Hepatocyte (in vitro differentiated cells): ENCODE measurements at regions not wholly inside any gene's neighbourhood (a gene's known extent, or its start where the extent isn't known, plus 50 kb on each side); places are given as distances from the start of the nearest gene placed in this dataset.

Experiments used
- DNase-seq: peaks from one replicate; pipeline ENCODE4 v3.0.0-alpha.2; 2016; ENCODE audit warnings: low spot score
- H2AFZ ChIP-seq: fragments of 200-600 bp; sonication (generic); 2 replicates; pipeline ENCODE4 v1.6.0; 2016; ENCODE audit warnings: antibody characterized with exemption, mild to moderate bottlenecking
- H3K27ac ChIP-seq: fragments of 200-600 bp; sonication (generic); 2 replicates; pipeline ENCODE4 v1.5.1; 2016; ENCODE audit warnings: mild to moderate bottlenecking
- H3K27me3 ChIP-seq: fragments of 200-600 bp; sonication (generic); 2 replicates; pipeline ENCODE4 v1.6.1; 2016
- H3K36me3 ChIP-seq: fragments of 200-600 bp; sonication (generic); replicated peaks from 2 replicates; pipeline ENCODE4 v1.5.1; 2016; ENCODE audit warnings: low read depth; ENCODE audit not compliant: insufficient read depth
- H3K4me1 ChIP-seq: fragments of 200-600 bp; sonication (generic); 2 replicates; pipeline ENCODE4 v1.5.1; 2016; ENCODE audit warnings: mild to moderate bottlenecking, moderate library complexity; ENCODE audit not compliant: insufficient read depth
- H3K4me2 ChIP-seq: fragments of 200-600 bp; sonication (generic); 2 replicates; pipeline ENCODE4 v1.6.0; 2016
- H3K4me3 ChIP-seq: fragments of 200-600 bp; sonication (generic); 2 replicates; pipeline ENCODE4 v1.5.1; 2016; ENCODE audit warnings: mild to moderate bottlenecking
- H3K79me2 ChIP-seq: fragments of 200-600 bp; sonication (generic); 2 replicates; pipeline ENCODE4 v1.6.0; 2017; ENCODE audit warnings: mild to moderate bottlenecking
- H3K9me2 ChIP-seq: fragments of 200-600 bp; sonication (generic); replicated peaks from 2 replicates; pipeline ENCODE4 v1.6.0; 2017; ENCODE audit warnings: mild to moderate bottlenecking; ENCODE audit not compliant: insufficient read depth
- H3K9me3 ChIP-seq: fragments of 200-600 bp; sonication (generic); 2 replicates; pipeline ENCODE4 v1.5.1; 2016; ENCODE audit warnings: low read depth, mild to moderate bottlenecking
- H4K20me1 ChIP-seq: fragments of 200-600 bp; sonication (generic); 2 replicates; pipeline ENCODE4 v1.6.0; 2016; ENCODE audit warnings: mild to moderate bottlenecking; ENCODE audit not compliant: insufficient read depth, poor library complexity, severe bottlenecking
- CTCF ChIP-seq: fragments of 200-600 bp; sonication (generic); IDR thresholded peaks from 2 replicates; pipeline ENCODE4 v1.5.1; 2016; ENCODE audit warnings: antibody characterized with exemption, mild to moderate bottlenecking; ENCODE audit not compliant: poor library complexity
- EZH2 ChIP-seq: fragments of 200-600 bp; sonication (generic); IDR thresholded peaks from 2 replicates; pipeline ENCODE4 v1.6.1; 2016; ENCODE audit warnings: antibody characterized with exemption, mild to moderate bottlenecking, borderline replicate concordance
- EZH2phosphoT487 ChIP-seq: fragments of 200-600 bp; sonication (generic); IDR thresholded peaks from one replicate; pipeline ENCODE4 v1.6.1; 2018; ENCODE audit warnings: antibody characterized with exemption, mild to moderate bottlenecking, low read depth, moderate library complexity; ENCODE audit not compliant: unreplicated experiment, severe bottlenecking
- WGBS: methylation state at CpG from one replicate; pipeline ENCODE4 v1.1.6; 2016; ENCODE audit warnings: low lambda C conversion rate; ENCODE audit errors: missing lambda C conversion rate; 5-methylcytosine and 5-hydroxymethylcytosine counted together

- Histone ChIP-seq H3K9me2 (no peaks in the 10 kb centered on the region), H3K27ac (no peak overlapping the region), H3K4me3 (no peak overlapping the region), H3K79me2 (no peaks in the 10 kb centered on the region), H3K36me3 (no peaks in the 10 kb centered on the region), H4K20me1 (no peaks in the 10 kb centered on the region), H3K27me3 (no peaks in the 10 kb centered on the region), H3K4me2 (no peak overlapping the region), H2AFZ (no peak overlapping the region), H3K9me3 (no peaks in the 10 kb centered on the region), H3K4me1 (peaks cover 3% of the 10 kb centered on the region)
- no peak for DNase-seq
- no peak for TF ChIP-seq CTCF
- TF ChIP-seq EZH2phosphoT487, result no peak
- no peak for TF ChIP-seq EZH2
- WGBS, result 84% methylated on average over 1 of the region's 1 CpG
These were observed 624.3 kb upstream of the FANCL start for GRCh38 chr2:58865436-58865835.

GRCh38 chr2:58862244-58862643, 621.1 kb upstream of the FANCL start:
- H3K79me2 ChIP-seq, result no peaks in the 10 kb centered on the region
- TF ChIP-seq EZH2phosphoT487 (no peak), CTCF (no peak), EZH2 (no peak)
- no peaks in the 10 kb centered on the region for H3K36me3 ChIP-seq
- H3K27ac ChIP-seq, result no peak overlapping the region
- H4K20me1 ChIP-seq, result no peaks in the 10 kb centered on the region
- peaks cover 2% of the 10 kb centered on the region for H3K4me1 ChIP-seq
- H2AFZ ChIP-seq, result no peak overlapping the region
- WGBS, result 85% methylated on average over 3 of the region's 3 CpGs
- H3K9me3 ChIP-seq, result no peaks in the 10 kb centered on the region
- H3K4me3 ChIP-seq, result no peak overlapping the region
- H3K4me2 ChIP-seq, result no peak overlapping the region
- H3K27me3 ChIP-seq, result no peaks in the 10 kb centered on the region
- no peaks in the 10 kb centered on the region for H3K9me2 ChIP-seq
- DNase-seq, result no peak

GRCh38 chr2:58860586-58860985, 619.5 kb upstream of the FANCL start:
- no peaks in the 10 kb centered on the region for H3K9me2 ChIP-seq
- no peaks in the 10 kb centered on the region for H3K36me3 ChIP-seq
- H3K4me1 ChIP-seq, result no peaks in the 10 kb centered on the region
- no peaks in the 10 kb centered on the region for H3K79me2 ChIP-seq
- H3K4me2 ChIP-seq, result no peak overlapping the region
- 75% methylated on average over 1 of the region's 1 CpG for WGBS
- H2AFZ ChIP-seq, result no peak overlapping the region
- H3K9me3 ChIP-seq, result no peaks in the 10 kb centered on the region
- H3K4me3 ChIP-seq, result no peak overlapping the region
- H4K20me1 ChIP-seq, result no peaks in the 10 kb centered on the region
- DNase-seq, result no peak
- H3K27me3 ChIP-seq, result no peaks in the 10 kb centered on the region
- TF ChIP-seq CTCF (no peak), EZH2 (no peak), EZH2phosphoT487 (no peak)
- H3K27ac ChIP-seq, result no peak overlapping the region

GRCh38 chr2:58856100-58856499, 615.0 kb upstream of the FANCL start:
- Histone ChIP-seq H3K27ac (no peak overlapping the region), H3K27me3 (no peaks in the 10 kb centered on the region), H3K9me3 (no peaks in the 10 kb centered on the region), H2AFZ (no peak overlapping the region), H3K9me2 (no peaks in the 10 kb centered on the region), H3K4me3 (no peak overlapping the region), H3K4me2 (no peak overlapping the region), H3K36me3 (no peaks in the 10 kb centered on the region), H4K20me1 (no peaks in the 10 kb centered on the region), H3K4me1 (no peaks in the 10 kb centered on the region), H3K79me2 (no peaks in the 10 kb centered on the region)
- 71% methylated on average over 6 of the region's 6 CpGs for WGBS
- DNase-seq, result no peak
- TF ChIP-seq EZH2phosphoT487 (no peak), CTCF (no peak), EZH2 (no peak)
